ENCODE measurements at regions not wholly inside any gene's neighbourhood (a gene's known extent, or its start where the extent isn't known, plus 50 kb on each side); places are given as distances from the start of the nearest gene placed in this dataset.

GRCh38 chr10:130770018-130770630 lies 541.4 kb downstream of the TCERG1L start:
- no peak for DNase-seq (ENCODE audit: low read depth)

GRCh38 chr10:130771491-130771946 lies 540.0 kb downstream of the TCERG1L start:
- no peak for DNase-seq (ENCODE audit: low read depth)

- no peak for DNase-seq (ENCODE audit: low read depth)
Measured at GRCh38 chr10:130772056-130772455, 539.5 kb downstream of the TCERG1L start.

GRCh38 chr10:130772676-130773075 lies 538.8 kb downstream of the TCERG1L start:
- DNase-seq (ENCODE audit: low read depth) = no peak

- DNase-seq (ENCODE audit: low read depth) = no peak
Measured at GRCh38 chr10:130773941-130774340, 537.6 kb downstream of the TCERG1L start.

- DNase-seq (ENCODE audit: low read depth) = no peak
Measured at GRCh38 chr10:130774871-130775270, 536.6 kb downstream of the TCERG1L start.

GRCh38 chr10:130775311-130775710 lies 536.2 kb downstream of the TCERG1L start:
- DNase-seq (ENCODE audit: low read depth) = no peak

- DNase-seq (ENCODE audit: low read depth) = no peak
Measured at GRCh38 chr10:130776724-130777123, 534.8 kb downstream of the TCERG1L start.

- DNase-seq (ENCODE audit: low read depth) = no peak
Measured at GRCh38 chr10:130777507-130778165, 533.9 kb downstream of the TCERG1L start.

- no peak for DNase-seq (ENCODE audit: low read depth)
Measured at GRCh38 chr10:130778166-130778545, 533.4 kb downstream of the TCERG1L start.

- no peak for DNase-seq (ENCODE audit: low read depth)
Measured at GRCh38 chr10:130780763-130781162, 530.8 kb downstream of the TCERG1L start.

- no peak for DNase-seq (ENCODE audit: low read depth)
Measured at GRCh38 chr10:130781206-130781605, 530.3 kb downstream of the TCERG1L start.

GRCh38 chr10:130781623-130782022 lies 529.9 kb downstream of the TCERG1L start:
- no peak for DNase-seq (ENCODE audit: low read depth)

GRCh38 chr10:130782467-130782866 lies 529.1 kb downstream of the TCERG1L start:
- no peak for DNase-seq (ENCODE audit: low read depth)

- DNase-seq (ENCODE audit: low read depth) = no peak
Measured at GRCh38 chr10:130784326-130784725, 527.2 kb downstream of the TCERG1L start.

GRCh38 chr10:130786365-130786966 lies 525.1 kb downstream of the TCERG1L start:
- DNase-seq (ENCODE audit: low read depth) = no peak

GRCh38 chr10:130787243-130787642 lies 524.3 kb downstream of the TCERG1L start:
- DNase-seq (ENCODE audit: low read depth) = no peak

- no peak for DNase-seq (ENCODE audit: low read depth)
Measured at GRCh38 chr10:130787821-130788220, 523.7 kb downstream of the TCERG1L start.

GRCh38 chr10:130790339-130790738 lies 521.2 kb downstream of the TCERG1L start:
- DNase-seq (ENCODE audit: low read depth) = no peak

- DNase-seq (ENCODE audit: low read depth) = no peak
Measured at GRCh38 chr10:130792096-130792845, 519.2 kb downstream of the TCERG1L start.

GRCh38 chr10:130795819-130796218 lies 515.7 kb downstream of the TCERG1L start:
- no peak for DNase-seq (ENCODE audit: low read depth)

GRCh38 chr10:130799532-130799931 lies 512.0 kb downstream of the TCERG1L start:
- DNase-seq (ENCODE audit: low read depth) = no peak

- DNase-seq (ENCODE audit: low read depth) = no peak
Measured at GRCh38 chr10:130800281-130800680, 511.2 kb downstream of the TCERG1L start.
